ENCODE measurements at regions not wholly inside any gene's neighbourhood (a gene's known extent, or its start where the extent isn't known, plus 50 kb on each side); places are given as distances from the start of the nearest gene placed in this dataset.

DNA sequence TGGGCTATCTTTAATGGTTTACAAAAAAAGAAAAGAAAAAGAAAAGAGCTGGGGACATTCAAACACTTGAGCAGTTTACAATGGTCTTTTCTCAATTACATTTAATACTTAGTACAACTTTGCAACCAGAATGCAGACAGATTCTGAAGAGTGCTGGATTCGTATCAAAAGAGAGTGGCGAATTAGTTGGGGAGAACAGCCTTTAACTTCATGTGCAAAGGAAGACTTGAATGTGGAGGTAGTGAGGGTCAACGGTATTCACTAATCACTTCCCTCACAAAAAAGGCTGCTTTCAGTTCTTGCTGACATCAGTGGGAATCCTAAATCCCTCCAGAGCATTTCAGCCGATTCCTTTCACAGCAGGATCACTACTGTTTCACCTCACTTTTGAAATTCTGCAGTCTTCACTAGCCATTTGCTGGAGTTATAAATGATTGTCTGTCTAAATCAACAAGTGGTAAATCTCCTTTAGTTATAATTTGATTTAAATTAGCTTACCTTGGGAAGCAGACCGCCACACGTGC is 323.0 kb upstream of the SEMA6D start:
- DNase-seq: no peak

DNA sequence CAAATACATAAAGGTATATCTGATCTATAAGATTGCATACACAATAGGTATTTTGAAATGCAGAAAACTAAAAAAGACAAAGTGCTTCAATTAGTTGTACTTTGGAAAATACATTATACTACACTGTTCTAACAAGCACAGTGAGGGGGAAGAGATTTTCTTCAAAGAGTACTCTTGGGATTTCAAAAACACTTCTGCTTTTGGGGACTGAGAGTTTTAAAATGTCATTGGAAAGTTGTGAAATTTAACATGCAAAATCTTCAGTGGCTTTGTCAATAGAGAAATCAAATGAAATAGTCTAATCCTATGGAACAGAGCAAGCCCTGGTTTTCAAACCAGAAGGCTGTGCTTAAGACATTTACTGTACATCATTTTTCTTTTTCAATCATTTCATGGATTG is 322.2 kb upstream of the SEMA6D start:
- no peak for DNase-seq

DNA sequence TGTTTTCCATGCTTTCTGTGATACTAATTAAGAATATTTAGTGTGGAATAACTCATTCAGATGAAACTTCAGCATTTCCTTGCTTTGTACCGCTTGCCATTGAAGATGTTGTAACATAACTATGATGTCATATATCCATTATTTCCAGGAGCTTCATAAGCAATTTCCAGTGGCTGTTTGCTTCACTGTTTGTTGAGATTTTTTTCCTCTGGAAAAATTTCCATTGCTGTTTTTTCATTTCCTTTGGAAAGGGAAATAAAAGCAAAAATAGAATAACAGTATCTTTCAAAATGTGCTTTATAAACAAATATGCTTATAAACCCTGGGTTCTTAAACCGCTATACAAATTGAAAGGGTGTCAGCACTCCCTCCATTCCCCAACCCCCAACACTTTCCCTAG is 319.6 kb upstream of the SEMA6D start:
- no peak for DNase-seq

DNA sequence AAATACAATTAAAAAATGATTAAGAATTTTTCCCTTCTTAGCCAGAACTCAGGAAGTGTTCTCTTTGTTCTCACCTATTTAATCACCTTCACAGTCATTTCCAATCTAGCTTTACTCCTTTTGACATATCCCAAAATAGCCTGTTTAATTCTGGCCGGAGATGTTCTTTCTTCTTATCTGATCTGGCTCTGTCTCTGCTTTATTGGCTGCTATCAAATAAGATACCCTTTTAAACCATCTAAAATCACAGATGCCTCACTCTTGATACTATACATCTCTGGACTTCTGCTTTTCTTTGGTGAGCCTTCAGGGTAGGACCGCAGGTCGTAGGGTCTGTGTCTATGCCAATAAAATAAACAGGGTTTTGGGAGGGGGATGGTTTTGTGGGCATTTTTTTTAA is 319.2 kb upstream of the SEMA6D start:
- no peak for DNase-seq

DNA sequence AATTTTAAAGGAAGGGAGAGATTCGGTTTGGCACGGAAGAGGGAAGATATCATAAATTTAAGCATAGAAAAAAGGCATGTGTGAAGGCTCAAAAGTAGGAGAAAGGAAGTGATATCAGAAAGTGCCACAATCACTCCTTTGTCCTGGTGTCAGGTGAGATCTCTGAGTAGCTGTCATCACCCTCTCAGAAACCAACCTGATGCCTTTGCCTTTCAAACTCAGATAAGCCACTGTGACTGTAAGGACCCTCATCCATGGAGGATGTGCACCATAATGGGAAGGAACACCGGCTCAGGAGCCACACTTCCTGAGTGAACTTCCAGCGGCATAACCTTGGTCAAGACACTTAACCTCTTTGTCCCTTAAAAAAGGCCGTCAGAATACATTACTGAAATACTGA is 318.7 kb upstream of the SEMA6D start:
- no peak for DNase-seq

DNA sequence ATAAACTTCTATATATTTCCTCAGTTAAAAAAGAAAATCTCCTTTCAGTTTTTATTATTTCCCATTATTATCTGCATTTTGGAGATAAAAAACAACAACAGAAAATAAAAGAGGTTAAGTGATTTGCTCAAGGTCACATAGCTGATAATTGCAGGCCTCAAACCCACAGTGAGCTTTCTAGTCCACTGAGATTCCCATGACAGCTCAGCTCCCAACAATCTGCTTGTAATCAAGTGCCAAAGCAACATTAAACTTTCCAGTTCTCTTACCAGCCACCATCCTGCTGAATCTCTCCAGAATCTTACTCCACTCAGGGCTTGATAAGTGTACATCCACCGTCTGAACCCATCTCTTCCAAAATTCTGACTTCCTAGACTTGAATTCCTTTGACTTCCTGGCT is 318.2 kb upstream of the SEMA6D start:
- DNase-seq: no peak

- DNase-seq: no peak
Observed at GRCh38 chr15:47400603-47401002, 316.7 kb upstream of the SEMA6D start.

GRCh38 chr15:47401427-47401826 is 315.9 kb upstream of the SEMA6D start:
- DNase-seq: no peak

- no peak for DNase-seq
Observed at GRCh38 chr15:47402829-47403228, 314.5 kb upstream of the SEMA6D start.

GRCh38 chr15:47404877-47405276 is 312.4 kb upstream of the SEMA6D start:
- no peak for DNase-seq

DNA sequence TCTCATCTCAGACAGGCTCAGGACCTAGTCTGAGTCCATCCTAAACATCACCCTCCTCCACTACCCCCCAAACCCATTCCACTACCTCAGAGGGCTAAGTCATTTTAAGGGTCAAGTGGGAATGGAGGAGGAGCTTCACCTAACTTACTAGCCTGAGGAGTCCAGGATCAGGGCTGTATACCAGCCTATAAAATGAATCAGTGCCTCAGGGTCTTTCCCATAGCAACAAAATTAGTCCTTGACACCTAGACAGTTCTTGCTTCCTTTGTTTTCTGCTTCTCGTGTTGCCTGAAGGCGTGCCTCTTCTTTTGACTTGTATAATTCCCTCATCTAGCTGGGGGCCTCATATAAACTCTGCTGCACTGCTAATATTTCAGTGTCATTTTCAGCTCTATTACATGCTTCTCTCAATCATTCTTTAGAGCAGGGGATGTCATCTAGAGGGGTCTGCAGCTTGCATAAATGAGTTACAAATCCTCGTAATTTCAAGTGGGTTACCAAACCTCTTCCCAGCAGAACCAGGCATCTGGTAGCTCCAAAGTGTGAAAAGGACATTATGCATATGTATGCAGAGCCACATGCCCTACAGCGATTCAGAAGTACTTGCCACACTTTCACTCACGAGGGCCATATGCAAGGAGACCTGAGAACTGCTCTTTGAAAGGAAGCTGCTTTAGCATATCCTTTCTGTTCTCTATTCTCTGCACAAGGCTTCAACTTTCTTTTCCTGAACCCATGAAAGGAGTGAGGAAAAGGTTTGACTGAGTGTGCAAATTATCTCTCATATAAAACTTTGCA is 311.7 kb upstream of the SEMA6D start:
- DNase-seq: no peak

DNA sequence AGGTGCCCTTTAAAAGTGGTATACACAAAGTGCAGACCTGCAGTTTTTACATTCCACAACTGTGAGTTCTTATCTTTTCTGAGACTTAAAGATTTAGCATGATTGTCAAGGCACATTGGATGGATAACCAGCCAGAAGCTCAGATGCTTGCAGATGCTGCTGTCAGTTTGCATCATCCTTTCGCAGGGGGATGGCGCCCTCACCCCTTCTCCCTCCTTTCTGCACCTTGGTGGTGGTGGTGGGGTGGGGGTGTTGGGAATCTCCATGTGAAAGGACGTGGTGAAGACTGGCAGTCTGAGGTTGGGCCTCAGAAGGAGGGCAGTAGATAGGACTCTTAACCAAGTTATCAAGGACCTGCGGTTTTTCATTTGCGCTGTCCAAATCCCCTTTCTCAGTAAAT is 309.6 kb upstream of the SEMA6D start:
- no peak for DNase-seq

GRCh38 chr15:47409038-47409437 is 308.3 kb upstream of the SEMA6D start:
- no peak for DNase-seq

GRCh38 chr15:47409600-47409999 is 307.7 kb upstream of the SEMA6D start:
- no peak for DNase-seq

DNA sequence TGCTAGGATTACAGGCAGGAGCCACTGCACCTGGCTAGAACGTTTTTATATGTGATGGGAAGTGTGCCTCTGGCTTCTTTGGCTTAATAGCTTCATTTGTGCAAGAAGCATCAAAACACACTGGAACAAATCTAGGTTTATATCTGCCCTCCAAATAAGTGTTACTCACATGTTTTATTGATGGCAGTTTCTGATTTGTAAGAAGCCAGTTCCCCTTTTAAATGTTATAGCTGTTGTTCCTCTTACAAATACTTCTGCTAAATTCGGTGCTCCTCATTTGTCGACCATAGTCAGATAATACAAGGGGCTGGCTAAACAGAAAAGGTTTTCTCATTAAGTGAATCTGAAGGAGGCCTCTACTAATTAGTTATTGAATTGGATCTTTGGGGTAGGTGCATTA is 307.1 kb upstream of the SEMA6D start:
- DNase-seq: no peak

DNA sequence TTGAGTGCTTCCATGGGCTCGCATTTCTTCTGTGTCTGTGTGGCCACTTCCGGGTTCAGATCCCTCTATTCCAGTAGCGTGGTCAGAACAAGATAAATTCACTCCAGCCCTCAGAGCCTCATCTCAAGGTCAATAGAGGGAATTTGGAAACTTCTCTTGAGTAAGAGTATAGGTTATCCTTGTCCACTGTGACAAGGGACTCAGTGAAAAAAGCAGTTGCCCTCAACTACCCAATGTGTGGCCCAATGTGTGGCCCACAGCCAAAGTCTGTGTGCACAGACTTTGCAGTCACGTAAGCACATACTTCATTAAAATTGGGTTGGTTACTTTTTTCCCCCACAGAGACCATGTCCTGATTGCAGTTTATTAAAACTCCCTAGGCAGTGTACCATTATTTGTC is 305.6 kb upstream of the SEMA6D start:
- no peak for DNase-seq

GRCh38 chr15:47412136-47412535 is 305.2 kb upstream of the SEMA6D start:
- DNase-seq: no peak

DNA sequence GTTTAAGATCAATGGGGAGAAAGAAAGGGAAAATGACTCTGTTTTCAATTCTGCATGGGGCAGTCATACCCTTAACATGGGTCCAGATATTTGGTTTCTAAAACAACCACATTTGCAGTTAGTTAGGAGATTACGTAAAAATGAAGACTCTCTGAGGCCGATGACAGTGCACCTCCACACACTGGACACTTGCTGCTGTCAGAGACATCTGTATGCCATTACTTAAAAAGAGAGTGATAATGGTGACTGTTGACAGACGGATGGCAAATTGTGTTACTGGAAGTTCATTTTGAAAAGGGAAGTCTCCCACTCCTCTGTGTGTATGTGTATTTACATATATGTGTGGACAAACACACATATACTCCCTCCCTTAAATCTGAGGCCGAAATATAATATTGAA is 304.5 kb upstream of the SEMA6D start:
- DNase-seq: no peak

DNA sequence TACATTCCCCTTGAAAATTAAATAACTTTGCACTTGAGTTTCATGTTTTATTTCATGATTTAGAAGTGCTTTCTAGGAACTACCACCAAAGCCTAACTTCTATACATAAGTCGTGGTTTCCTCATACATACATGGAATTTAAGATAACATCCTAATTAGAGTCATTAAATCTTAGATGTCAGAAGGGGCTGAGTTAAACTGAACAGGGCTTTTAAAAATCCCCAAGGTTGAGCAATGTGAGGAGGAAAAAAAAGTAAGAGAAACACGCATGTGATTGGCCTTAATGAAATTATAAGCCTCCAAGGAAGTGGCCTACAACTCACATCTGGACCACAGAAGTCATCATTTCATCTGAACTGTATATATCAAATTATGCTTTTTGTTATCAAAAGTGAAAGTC is 303.1 kb upstream of the SEMA6D start:
- no peak for DNase-seq

DNA sequence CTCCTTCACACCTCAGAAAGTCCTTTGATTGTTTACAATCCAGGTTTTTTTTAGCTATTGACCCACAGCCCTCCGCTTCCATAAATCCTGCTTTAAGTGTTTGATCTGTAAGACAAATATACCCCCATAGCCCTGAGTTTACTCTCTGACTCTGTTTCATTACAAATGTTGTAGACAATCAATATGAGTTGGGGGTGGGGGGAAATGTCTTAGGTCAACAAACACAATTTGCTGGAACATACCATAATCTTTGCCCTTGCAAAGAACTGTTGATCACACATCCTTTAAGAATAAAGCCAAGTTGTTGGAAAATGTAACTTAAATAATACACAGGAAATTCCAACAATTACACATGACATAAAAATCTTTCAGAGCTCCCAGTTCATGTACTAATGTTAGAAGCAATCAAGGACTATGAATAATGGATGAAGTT is 301.8 kb upstream of the SEMA6D start:
- DNase-seq: no peak

DNA sequence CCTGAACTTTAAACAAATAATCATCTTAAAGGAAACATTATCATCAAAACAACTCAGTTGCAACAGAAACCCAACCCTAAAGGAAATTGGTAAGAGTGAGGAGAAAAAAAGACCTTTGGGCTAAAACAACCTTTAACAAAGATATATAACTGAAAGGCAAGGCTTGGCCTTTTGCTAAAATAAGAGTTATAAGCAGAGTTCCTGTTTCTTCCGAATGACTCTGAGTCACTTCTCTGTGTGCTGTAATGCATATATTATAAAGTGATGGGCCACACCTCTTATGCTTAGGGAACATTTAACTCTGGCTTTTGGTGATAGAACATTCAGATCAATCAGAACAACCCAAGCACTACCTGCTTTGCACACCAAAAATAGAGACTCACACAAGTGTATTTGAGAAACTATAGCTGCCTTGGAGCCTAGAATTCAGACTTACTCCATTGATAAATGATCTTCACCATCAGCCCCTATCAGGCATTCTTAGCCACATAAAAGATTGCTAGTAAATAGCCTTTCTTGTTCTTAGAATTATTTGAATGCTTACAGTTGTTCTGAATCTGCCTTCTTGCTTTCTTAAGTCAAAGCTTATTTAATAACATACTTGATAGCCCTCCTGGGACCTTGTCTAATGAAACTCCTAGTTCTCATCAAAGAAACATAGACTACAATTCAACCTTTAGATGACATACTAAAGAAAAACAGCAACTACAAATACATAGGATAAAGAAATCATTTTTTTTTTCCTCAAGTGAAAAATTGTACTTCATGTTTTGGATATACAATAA is 294.2 kb upstream of the SEMA6D start:
- DNase-seq: no peak

DNA sequence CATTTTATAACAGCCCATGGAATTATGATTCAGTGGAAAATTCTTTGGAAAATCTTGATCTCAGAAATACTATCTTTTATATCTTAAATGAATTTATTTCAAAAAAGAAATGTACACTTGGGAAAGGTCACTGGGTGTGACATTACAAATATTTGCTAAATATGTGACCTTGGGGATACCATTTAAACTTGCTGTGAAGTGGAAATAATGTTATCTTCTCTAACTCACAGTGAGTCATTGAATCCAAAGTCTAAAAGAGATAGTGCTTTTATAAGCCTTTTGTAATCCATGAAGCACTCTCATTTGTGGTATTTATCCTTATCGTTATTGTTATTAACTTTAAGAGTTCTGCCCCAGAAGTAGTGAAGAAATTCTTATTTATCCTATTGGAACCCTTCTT is 289.8 kb upstream of the SEMA6D start:
- DNase-seq: no peak

DNA sequence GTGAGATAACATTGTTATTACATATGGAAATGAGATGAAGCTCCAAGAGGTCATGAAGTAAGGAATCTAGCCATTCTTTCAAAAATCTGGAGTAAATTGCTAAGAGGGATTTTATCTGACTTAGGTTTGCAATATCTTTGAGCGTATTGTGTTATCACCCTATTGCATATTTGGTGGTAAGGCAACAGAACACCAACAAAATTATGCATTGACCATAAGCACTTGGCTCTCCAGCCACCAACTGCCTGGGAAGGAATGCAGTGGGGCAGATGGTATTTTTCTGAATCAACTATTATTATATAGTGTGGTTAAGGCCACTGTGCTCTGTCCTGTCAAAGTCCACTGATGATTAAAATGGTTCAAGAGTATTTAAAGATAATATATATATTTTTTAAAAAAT is 287.9 kb upstream of the SEMA6D start:
- DNase-seq: no peak

DNA sequence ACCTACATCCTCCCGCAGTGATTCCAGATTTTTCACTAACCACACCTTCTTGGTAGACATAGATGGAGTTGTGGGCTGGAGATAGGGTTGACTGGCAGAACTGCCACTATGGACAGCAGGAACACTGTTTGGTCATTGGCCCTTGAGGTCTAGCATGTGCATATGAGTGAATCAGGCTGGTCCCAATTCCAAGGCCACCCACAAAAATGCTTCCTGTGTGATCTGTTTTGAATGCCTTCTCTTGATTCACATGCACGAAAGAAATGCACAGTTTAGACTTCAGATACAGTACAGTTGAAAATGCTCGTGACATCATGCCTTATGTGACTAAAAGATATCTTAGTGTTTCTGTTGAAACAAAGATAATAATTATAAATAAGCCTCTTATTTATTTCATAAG is 285.8 kb upstream of the SEMA6D start:
- no peak for DNase-seq

Data from activated CD4-positive, CD25-positive, alpha-beta regulatory T cell treated with anti-CD3 and anti-CD28 coated beads, Interleukin-2, amount 50 U/mL, for 72 hours (primary cell).